ENCODE measurements at regions not wholly inside any gene's neighbourhood (a gene's known extent, or its start where the extent isn't known, plus 50 kb on each side); places are given as distances from the start of the nearest gene placed in this dataset.

GRCh38 chr18:8952769-8953760, 149.4 kb upstream of the NDUFV2 start:
- 0 out of 2 replicates have a peak, but pooled peaks have one; percentile 16 for TF ChIP-seq CTCF (IDR thresholded peaks at IDR 0.05; ENCODE audit: low read depth, low read length)
- peak overlapping the region; percentile 84 for H3K27ac ChIP-seq (ENCODE audit: low read depth, low read length)
- ChIA-PET POLR2A (interaction anchor here (0.6 kb wide), 1 partner anchor 152 kb away, joined by 3 read pairs; no protein-coding TSS in a partner anchor), CTCF (interaction anchor here (0.6 to 1.0 kb wide), 2 partner anchors 153 to 300 kb away, joined by 3 to 4 read pairs; no protein-coding TSS in a partner anchor)
- H3K4me3 ChIP-seq (ENCODE audit: low read depth, low read length): no peak overlapping the region
- no peaks in the 10 kb centered on the region for H3K27me3 ChIP-seq (ENCODE audit: control insufficient read depth, insufficient read depth, low read length)
- H3K9me3 ChIP-seq (ENCODE audit: control insufficient read depth, insufficient read depth, low read length): peaks cover 17% of the 10 kb centered on the region
- peak; percentile 74 for DNase-seq (ENCODE audit: low read depth, low spot score)

GRCh38 chr18:8957731-8958130, 144.8 kb upstream of the NDUFV2 start:
- no peak for DNase-seq (ENCODE audit: low read depth, low spot score)

GRCh38 chr18:8958660-8959059, 143.8 kb upstream of the NDUFV2 start:
- peaks cover 14% of the 10 kb centered on the region for H3K9me3 ChIP-seq (ENCODE audit: control insufficient read depth, insufficient read depth, low read length)
- POLR2A ChIA-PET: interaction anchor here (0.7 kb wide), 1 partner anchor 13 kb away, joined by 5 read pairs; no protein-coding TSS in a partner anchor
- CTCF ChIA-PET: no interaction called here

More at GRCh38 chr18:8957731-8958130, 144.8 kb upstream of the NDUFV2 start:
- H3K9me3 ChIP-seq (ENCODE audit: control insufficient read depth, insufficient read depth, low read length): peaks cover 17% of the 10 kb centered on the region
- POLR2A ChIA-PET: no interaction called here
- no peak overlapping the region for H3K27ac ChIP-seq (ENCODE audit: low read depth, low read length)
- CTCF ChIA-PET: no interaction called here
- H3K27me3 ChIP-seq (ENCODE audit: control insufficient read depth, insufficient read depth, low read length): no peaks in the 10 kb centered on the region
- no peak for TF ChIP-seq CTCF (IDR thresholded peaks at IDR 0.05; ENCODE audit: low read depth, low read length)
- no peak overlapping the region for H3K4me3 ChIP-seq (ENCODE audit: low read depth, low read length)

GRCh38 chr18:8959551-8960135, 142.9 kb upstream of the NDUFV2 start:
- DNase-seq (ENCODE audit: low read depth, low spot score): no peak
- Histone ChIP-seq H3K4me3 (ENCODE audit: low read depth, low read length) (no peak overlapping the region), H3K27me3 (ENCODE audit: control insufficient read depth, insufficient read depth, low read length) (no peaks in the 10 kb centered on the region), H3K9me3 (ENCODE audit: control insufficient read depth, insufficient read depth, low read length) (peaks cover 8% of the 10 kb centered on the region), H3K27ac (ENCODE audit: low read depth, low read length) (no peak overlapping the region)
- ChIA-PET CTCF (interaction anchor here (0.6 to 0.8 kb wide), 2 partner anchors 39 to 152 kb away, joined by 3 read pairs; no protein-coding TSS in a partner anchor), POLR2A (interaction anchor here (0.7 kb wide), 1 partner anchor 14 kb away, joined by 5 read pairs; no protein-coding TSS in a partner anchor)
- no peak for TF ChIP-seq CTCF (IDR thresholded peaks at IDR 0.05; ENCODE audit: low read depth, low read length)

More at GRCh38 chr18:8958660-8959059, 143.8 kb upstream of the NDUFV2 start:
- no peak for DNase-seq (ENCODE audit: low read depth, low spot score)
- no peaks in the 10 kb centered on the region for H3K27me3 ChIP-seq (ENCODE audit: control insufficient read depth, insufficient read depth, low read length)
- no peak overlapping the region for H3K27ac ChIP-seq (ENCODE audit: low read depth, low read length)
- TF ChIP-seq CTCF (IDR thresholded peaks at IDR 0.05; ENCODE audit: low read depth, low read length): no peak
- H3K4me3 ChIP-seq (ENCODE audit: low read depth, low read length): no peak overlapping the region
